Activated CD8-positive, alpha-beta T cell treated with anti-CD3 and anti-CD28 coated beads for 36 hours (primary cell): ENCODE measurements at regions not wholly inside any gene's neighbourhood (a gene's known extent, or its start where the extent isn't known, plus 50 kb on each side); places are given as distances from the start of the nearest gene placed in this dataset.

Experiments used
- ATAC-seq: fragments of 200-7000 bp; cut with Tn5 transposase; one replicate; pipeline ENCODE4 v1.10.0; 2021; ENCODE audit warnings: mild to moderate bottlenecking, moderate library complexity
- CTCF ChIA-PET: fragments of 350-600 bp; sonication (Branson Sonifier 250); formaldehyde crosslinking; loops from one replicate; lab custom pipeline; 2021; ENCODE audit warnings: antibody characterized with exemption; lab: Charles Lee
- POLR2A ChIA-PET: fragments of 350-600 bp; sonication (Branson Sonifier 250); formaldehyde crosslinking; loops from one replicate; lab custom pipeline; 2021; ENCODE audit warnings: antibody characterized with exemption; lab: Charles Lee
- DNase-seq: peaks from one replicate; pipeline ENCODE4 v3.0.0-alpha.2; 2020
- H3K27ac Mint-ChIP-seq: one replicate; pipeline ENCODE4 v1.8.0; 2021; ENCODE audit warnings: mild to moderate bottlenecking, mixed read lengths
- H3K27me3 Mint-ChIP-seq: one replicate; pipeline ENCODE4 v1.8.0; 2021; ENCODE audit warnings: mixed read lengths
- H3K36me3 Mint-ChIP-seq: one replicate; pipeline ENCODE4 v1.8.0; 2021; ENCODE audit warnings: low read depth, mixed read lengths
- H3K4me1 Mint-ChIP-seq: one replicate; pipeline ENCODE4 v1.8.0; 2021; ENCODE audit warnings: low read depth, mixed read lengths
- H3K4me3 Mint-ChIP-seq: one replicate; pipeline ENCODE4 v1.8.0; 2021; ENCODE audit warnings: mild to moderate bottlenecking, moderate library complexity, mixed read lengths
- H3K9me3 Mint-ChIP-seq: one replicate; pipeline ENCODE4 v1.8.0; 2021; ENCODE audit warnings: mixed read lengths
- CTCF ChIP-seq: fragments of 200-600 bp; IDR thresholded peaks from one replicate; pipeline ENCODE4 v1.8.0; 2022; ENCODE audit warnings: antibody characterized with exemption, mild to moderate bottlenecking
- intact Hi-C: fragments of 100-400 bp; cut with micrococcal nuclease; formaldehyde crosslinking; loops from one replicate; pipeline ENCODE4 v1.10.0; 2022

- intact Hi-C loops = no loop called here
- Mint-ChIP-seq H3K27me3 (no peaks in the 10 kb centered on the region), H3K36me3 (no peaks in the 10 kb centered on the region), H3K27ac (no peak overlapping the region), H3K9me3 (no peaks in the 10 kb centered on the region), H3K4me1 (no peaks in the 10 kb centered on the region), H3K4me3 (no peak overlapping the region)
- ATAC-seq (no peak), DNase-seq (no peak)
- ChIA-PET CTCF (no interaction called here), POLR2A (no interaction called here)
- no peak for TF ChIP-seq CTCF
These were observed 542.1 kb downstream of the ADCYAP1 start for GRCh38 chr18:1446765-1447164.

GRCh38 chr18:1452821-1453220, 548.1 kb downstream of the ADCYAP1 start:
- no peak for DNase-seq
- POLR2A ChIA-PET = no interaction called here
- no peaks in the 10 kb centered on the region for H3K27me3 Mint-ChIP-seq
- CTCF ChIA-PET = no interaction called here
- intact Hi-C loops = no loop called here
- H3K27ac Mint-ChIP-seq = no peak overlapping the region
- H3K4me3 Mint-ChIP-seq = no peak overlapping the region
- no peak for ATAC-seq
- H3K4me1 Mint-ChIP-seq = no peaks in the 10 kb centered on the region
- H3K9me3 Mint-ChIP-seq = peaks cover 10% of the 10 kb centered on the region
- no peak for TF ChIP-seq CTCF
- no peaks in the 10 kb centered on the region for H3K36me3 Mint-ChIP-seq

- H3K27ac Mint-ChIP-seq = no peak overlapping the region
- intact Hi-C loops = no loop called here
- no peak for DNase-seq
- H3K9me3 Mint-ChIP-seq = peaks cover 14% of the 10 kb centered on the region
- H3K27me3 Mint-ChIP-seq = no peaks in the 10 kb centered on the region
- TF ChIP-seq CTCF = no peak
- no peak overlapping the region for H3K4me3 Mint-ChIP-seq
- ChIA-PET CTCF (no interaction called here), POLR2A (no interaction called here)
- no peaks in the 10 kb centered on the region for H3K36me3 Mint-ChIP-seq
- no peaks in the 10 kb centered on the region for H3K4me1 Mint-ChIP-seq
- no peak for ATAC-seq
These were observed 550.9 kb downstream of the ADCYAP1 start for GRCh38 chr18:1455605-1456004.

GRCh38 chr18:1458547-1458946, 553.9 kb downstream of the ADCYAP1 start:
- intact Hi-C loops = no loop called here
- TF ChIP-seq CTCF = no peak
- no peaks in the 10 kb centered on the region for H3K4me1 Mint-ChIP-seq
- ChIA-PET POLR2A (no interaction called here), CTCF (no interaction called here)
- no peaks in the 10 kb centered on the region for H3K36me3 Mint-ChIP-seq
- H3K9me3 Mint-ChIP-seq = peaks cover 11% of the 10 kb centered on the region
- H3K27me3 Mint-ChIP-seq = no peaks in the 10 kb centered on the region
- H3K27ac Mint-ChIP-seq = no peak overlapping the region
- no peak for ATAC-seq
- no peak overlapping the region for H3K4me3 Mint-ChIP-seq
- DNase-seq = no peak

GRCh38 chr18:1463981-1464380, 559.3 kb downstream of the ADCYAP1 start:
- DNase-seq (no peak), ATAC-seq (no peak)
- no peak for TF ChIP-seq CTCF
- POLR2A ChIA-PET = no interaction called here
- Mint-ChIP-seq H3K4me1 (no peaks in the 10 kb centered on the region), H3K27ac (no peak overlapping the region), H3K9me3 (peaks cover 6% of the 10 kb centered on the region), H3K36me3 (no peaks in the 10 kb centered on the region), H3K4me3 (no peak overlapping the region), H3K27me3 (no peaks in the 10 kb centered on the region)
- CTCF ChIA-PET = no interaction called here
- intact Hi-C loops = no loop called here
